ENCODE measurements at regions not wholly inside any gene's neighbourhood (a gene's known extent, or its start where the extent isn't known, plus 50 kb on each side); places are given as distances from the start of the nearest gene placed in this dataset.
A peak's percentile ranks its signal among the peaks of the same experiment; 100 is the strongest.
"Not testable (repeated sequence)": the region's sequence is repeated elsewhere in the genome, so short reads cannot be mapped to it uniquely, and the experiment has no call there.

DNA sequence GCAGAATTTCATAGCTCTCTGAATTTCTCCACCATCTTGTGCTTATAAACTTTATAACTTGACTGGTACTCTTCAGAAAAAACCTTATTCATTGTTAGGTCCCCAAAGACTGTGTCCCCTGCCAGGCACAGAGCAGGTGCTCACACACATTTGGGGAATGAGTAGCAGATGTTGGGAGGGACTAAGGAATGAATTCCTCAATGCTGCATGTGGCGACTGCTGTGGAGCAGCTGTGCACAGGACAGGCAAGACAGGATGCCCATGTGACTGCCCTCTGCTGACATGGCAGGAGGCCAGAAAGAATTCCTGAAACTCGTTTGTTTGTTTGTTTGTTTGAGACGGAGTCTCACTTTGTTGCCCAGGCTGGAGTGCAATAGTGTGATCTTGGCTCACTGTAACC lies 122.3 kb upstream of the ITGA6 start:
- no peaks in the 10 kb centered on the region for H4K20me1 ChIP-seq
- no peak overlapping the region for H3K27ac ChIP-seq
- no peak overlapping the region for H3K4me2 ChIP-seq
- no peaks in the 10 kb centered on the region for H3K27me3 ChIP-seq
- TF ChIP-seq Cebpa-rat (IDR thresholded peaks at IDR 0.05) = no peak
- H3K36me3 ChIP-seq = no peaks in the 10 kb centered on the region
- peaks cover 14 to 34% (median 24%) of the 10 kb centered on the region in 10 experiments for H3K4me1 ChIP-seq
- H3K4me3 ChIP-seq = no peak overlapping the region
- no peak overlapping the region for H3K9ac ChIP-seq
- peaks cover 0 to 10% (median 0%) of the 10 kb centered on the region in 11 experiments; a peak in 3 of 22 replicates for H3K9me3 ChIP-seq (replicated peaks in 1 of 11)

GRCh38 chr2:172307800-172308199 lies 119.6 kb upstream of the ITGA6 start:
- H3K9ac ChIP-seq = no peak overlapping the region
- 0 out of 22 replicates have a peak, but pooled peaks cover 0 to 5% (median 0%) of the 10 kb centered on the region in 11 experiments for H3K9me3 ChIP-seq (replicated peaks in 1 of 11)
- peaks cover 10 to 45% (median 34%) of the 10 kb centered on the region in 10 experiments for H3K4me1 ChIP-seq
- TF ChIP-seq Cebpa-rat (IDR thresholded peaks at IDR 0.05) = no peak
- no peaks in the 10 kb centered on the region for H3K36me3 ChIP-seq
- H4K20me1 ChIP-seq = no peaks in the 10 kb centered on the region
- H3K4me2 ChIP-seq = peak overlapping the region; percentile 45 to 72 (median 63)
- H3K27me3 ChIP-seq = no peaks in the 10 kb centered on the region
- peak overlapping the region in 4 of 11 experiments; percentile 19 to 41 (median 26); a peak in 4 of 22 replicates for H3K27ac ChIP-seq
- no peak overlapping the region for H3K4me3 ChIP-seq

DNA sequence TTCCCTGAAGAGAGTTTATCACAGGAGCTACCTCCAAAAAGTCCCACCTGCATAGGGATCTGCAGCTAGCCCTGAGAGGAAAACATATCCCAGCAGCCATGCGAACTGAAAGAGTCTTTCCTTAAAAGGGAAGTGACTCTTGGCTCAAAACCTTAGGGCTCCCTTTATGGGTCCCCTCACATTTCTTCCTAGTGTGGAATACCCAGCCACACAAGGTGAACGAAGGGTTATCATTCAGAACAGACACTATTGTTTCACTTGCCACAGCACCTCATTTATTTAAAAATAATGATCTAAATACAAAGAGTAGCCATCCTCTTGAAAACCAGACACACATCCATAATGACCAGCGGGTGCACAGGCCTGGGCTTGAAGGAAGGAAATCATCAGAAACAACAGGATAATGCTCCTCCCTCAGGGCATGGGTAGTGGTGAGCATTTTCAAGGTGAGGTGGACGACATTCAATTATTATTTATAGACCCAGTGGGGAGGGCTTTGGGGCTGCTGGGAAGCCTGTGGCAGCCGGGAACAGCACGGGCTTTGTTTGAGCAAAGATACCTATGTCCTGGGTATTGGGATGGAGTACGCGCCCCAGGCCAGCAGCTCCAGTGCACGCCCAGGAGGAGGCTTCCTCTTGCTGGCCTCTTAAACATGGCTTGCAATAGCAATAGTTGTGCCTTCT lies 119.0 kb upstream of the ITGA6 start:
- Histone ChIP-seq H3K27ac (peak overlapping the region in 4 of 11 experiments; percentile 19 to 41 (median 26); a peak in 4 of 22 replicates), H3K4me2 (peak overlapping the region; percentile 45 to 72 (median 63); a peak in 21 of 22 replicates), H4K20me1 (no peaks in the 10 kb centered on the region)

GRCh38 chr2:172311921-172312345 lies 115.5 kb upstream of the ITGA6 start:
- no peak for TF ChIP-seq Cebpa-rat (IDR thresholded peaks at IDR 0.05)

More for the DNA sequence above, 119.0 kb upstream of the ITGA6 start:
- Histone ChIP-seq H3K9ac (no peak overlapping the region), H3K36me3 (no peaks in the 10 kb centered on the region), H3K4me3 (no peak overlapping the region), H3K4me1 (peaks cover 10 to 45% (median 34%) of the 10 kb centered on the region in 10 experiments), H3K9me3 (replicated peaks in 1 of 11) (0 out of 22 replicates have a peak, but pooled peaks cover 0 to 5% (median 0%) of the 10 kb centered on the region in 11 experiments), H3K27me3 (no peaks in the 10 kb centered on the region)
- no peak for TF ChIP-seq Cebpa-rat (IDR thresholded peaks at IDR 0.05)

GRCh38 chr2:172313715-172314341 lies 113.6 kb upstream of the ITGA6 start:
- H3K4me1 ChIP-seq = peaks cover 0 to 13% (median 7%) of the 10 kb centered on the region in 10 experiments; a peak in 10 of 20 replicates
- no peak for TF ChIP-seq Cebpa-rat (IDR thresholded peaks at IDR 0.05)
- H3K4me3 ChIP-seq = no peak overlapping the region

More at GRCh38 chr2:172311921-172312345, 115.5 kb upstream of the ITGA6 start:
- peak overlapping the region in 7 of 11 experiments; percentile 11 to 60 (median 27); a peak in 12 of 22 replicates for H3K4me2 ChIP-seq
- H3K36me3 ChIP-seq = no peaks in the 10 kb centered on the region
- H3K27ac ChIP-seq = peak overlapping the region in 2 of 11 experiments; percentile 34 to 35; a peak in 1 of 22 replicates
- no peaks in the 10 kb centered on the region for H4K20me1 ChIP-seq
- no peak overlapping the region for H3K4me3 ChIP-seq
- H3K9me3 ChIP-seq (replicated peaks in 1 of 11) = no peaks in the 10 kb centered on the region
- H3K9ac ChIP-seq = no peak overlapping the region
- H3K27me3 ChIP-seq = no peaks in the 10 kb centered on the region
- peaks cover 10 to 32% (median 25%) of the 10 kb centered on the region in 10 experiments for H3K4me1 ChIP-seq

DNA sequence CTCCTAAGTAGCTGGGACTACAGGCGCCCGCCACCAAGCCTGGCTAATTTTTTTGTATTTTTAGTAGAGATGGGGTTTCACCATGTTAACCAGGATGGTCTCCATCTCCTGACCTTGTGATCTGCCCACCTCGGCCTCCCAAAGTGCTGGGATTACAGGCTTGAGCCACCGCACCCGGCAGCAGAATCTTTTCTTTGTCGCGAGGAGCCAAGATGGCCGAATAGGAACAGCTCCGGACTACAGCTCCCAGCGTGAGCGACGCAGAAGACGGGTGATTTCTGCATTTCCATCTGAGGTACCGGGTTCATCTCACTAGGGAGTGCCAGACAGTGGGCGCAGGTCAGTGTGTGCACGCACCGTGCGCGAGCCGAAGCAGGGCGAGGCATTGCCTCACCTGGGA lies 112.3 kb upstream of the ITGA6 start:
- not testable (repeated sequence) for H3K36me3 ChIP-seq; H3K27ac ChIP-seq; H3K27me3 ChIP-seq; H4K20me1 ChIP-seq; H3K9me3 ChIP-seq (replicated peaks in 1 of 11); H3K4me2 ChIP-seq; H3K9ac ChIP-seq; H3K4me3 ChIP-seq
- H3K4me1 ChIP-seq = peaks cover 0 to 13% (median 7%) of the 10 kb centered on the region in 10 experiments; a peak in 9 of 20 replicates

More at GRCh38 chr2:172313715-172314341, 113.6 kb upstream of the ITGA6 start:
- no peaks in the 10 kb centered on the region for H4K20me1 ChIP-seq
- H3K36me3 ChIP-seq = no peaks in the 10 kb centered on the region
- no peak overlapping the region for H3K4me2 ChIP-seq
- H3K9me3 ChIP-seq (replicated peaks in 1 of 11) = no peaks in the 10 kb centered on the region
- no peak overlapping the region for H3K9ac ChIP-seq
- H3K27ac ChIP-seq = no peak overlapping the region
- no peaks in the 10 kb centered on the region for H3K27me3 ChIP-seq

DNA sequence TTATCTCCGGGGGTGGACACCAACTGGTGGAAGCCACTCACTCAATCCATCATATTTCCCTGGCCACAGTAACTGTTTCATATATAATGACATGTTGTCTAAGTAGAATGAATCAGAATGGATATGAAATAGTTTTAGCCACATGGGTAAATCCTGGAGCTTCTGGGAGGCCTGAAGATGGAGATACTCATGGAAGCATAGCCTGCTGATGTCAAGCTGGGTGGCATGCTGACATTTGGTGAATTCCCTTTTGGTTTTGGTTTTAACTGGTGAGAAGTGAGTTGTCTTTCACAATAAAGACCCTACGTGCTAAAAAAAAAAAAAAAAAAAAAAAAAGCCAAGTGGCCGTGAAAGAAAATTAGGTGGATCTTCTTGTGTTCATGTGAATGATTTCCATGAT lies 105.3 kb upstream of the ITGA6 start:
- Histone ChIP-seq H3K4me2 (no peak overlapping the region), H3K27ac (no peak overlapping the region), H3K36me3 (no peaks in the 10 kb centered on the region), H3K9me3 (replicated peaks in 1 of 11) (peaks cover 0 to 6% (median 0%) of the 10 kb centered on the region in 11 experiments; a peak in 2 of 22 replicates), H3K4me3 (no peak overlapping the region), H3K4me1 (no peaks in the 10 kb centered on the region), H3K27me3 (no peaks in the 10 kb centered on the region), H4K20me1 (no peaks in the 10 kb centered on the region), H3K9ac (no peak overlapping the region)
- TF ChIP-seq Cebpa-rat (IDR thresholded peaks at IDR 0.05) = no peak

GRCh38 chr2:172323256-172323655 lies 104.1 kb upstream of the ITGA6 start:
- H3K9me3 ChIP-seq (replicated peaks in 1 of 11) = peaks cover 0 to 6% (median 0%) of the 10 kb centered on the region in 11 experiments; a peak in 2 of 22 replicates
- H3K4me3 ChIP-seq = no peak overlapping the region
- H3K36me3 ChIP-seq = no peaks in the 10 kb centered on the region
- H3K4me2 ChIP-seq = no peak overlapping the region
- TF ChIP-seq Cebpa-rat (IDR thresholded peaks at IDR 0.05) = no peak
- H3K27ac ChIP-seq = no peak overlapping the region
- H3K27me3 ChIP-seq = no peaks in the 10 kb centered on the region
- no peak overlapping the region for H3K9ac ChIP-seq
- no peaks in the 10 kb centered on the region for H4K20me1 ChIP-seq
- H3K4me1 ChIP-seq = 0 out of 20 replicates have a peak, but pooled peaks cover 0 to 1% (median 0%) of the 10 kb centered on the region in 10 experiments

- H3K4me3 ChIP-seq = no peak overlapping the region
- H3K9me3 ChIP-seq (replicated peaks in 1 of 11) = peaks cover 0 to 6% (median 0%) of the 10 kb centered on the region in 11 experiments; a peak in 2 of 22 replicates
- no peaks in the 10 kb centered on the region for H3K36me3 ChIP-seq
- H4K20me1 ChIP-seq = no peaks in the 10 kb centered on the region
- H3K4me2 ChIP-seq = no peak overlapping the region
- no peak overlapping the region for H3K9ac ChIP-seq
- no peak for TF ChIP-seq Cebpa-rat (IDR thresholded peaks at IDR 0.05)
- H3K27ac ChIP-seq = no peak overlapping the region
- H3K4me1 ChIP-seq = 0 out of 20 replicates have a peak, but pooled peaks cover 0 to 3% (median 0%) of the 10 kb centered on the region in 10 experiments
- H3K27me3 ChIP-seq = no peaks in the 10 kb centered on the region
Measured at GRCh38 chr2:172323861-172324597, 103.4 kb upstream of the ITGA6 start.

Measured in BLaER1 treated with 17β-estradiol and CSF1 and Interleukin-3, amounts not matched to agents 10 nM and 100 nM (cell line).